Activated T-cell treated with anti-CD3 and anti-CD28 coated beads for 48 hours (primary cell): ENCODE measurements at regions not wholly inside any gene's neighbourhood (a gene's known extent, or its start where the extent isn't known, plus 50 kb on each side); places are given as distances from the start of the nearest gene placed in this dataset.

Source experiments
- DNase-seq: peaks from one replicate; pipeline ENCODE4 v3.0.0-alpha.2; 2020; ENCODE audit warnings: low read depth

- DNase-seq: no peak
Observed at GRCh38 chr6:139591075-139591865, 216.8 kb upstream of the CITED2 start.

GRCh38 chr6:139590206-139590605 lies 215.8 kb upstream of the CITED2 start:
- DNase-seq: no peak

DNA sequence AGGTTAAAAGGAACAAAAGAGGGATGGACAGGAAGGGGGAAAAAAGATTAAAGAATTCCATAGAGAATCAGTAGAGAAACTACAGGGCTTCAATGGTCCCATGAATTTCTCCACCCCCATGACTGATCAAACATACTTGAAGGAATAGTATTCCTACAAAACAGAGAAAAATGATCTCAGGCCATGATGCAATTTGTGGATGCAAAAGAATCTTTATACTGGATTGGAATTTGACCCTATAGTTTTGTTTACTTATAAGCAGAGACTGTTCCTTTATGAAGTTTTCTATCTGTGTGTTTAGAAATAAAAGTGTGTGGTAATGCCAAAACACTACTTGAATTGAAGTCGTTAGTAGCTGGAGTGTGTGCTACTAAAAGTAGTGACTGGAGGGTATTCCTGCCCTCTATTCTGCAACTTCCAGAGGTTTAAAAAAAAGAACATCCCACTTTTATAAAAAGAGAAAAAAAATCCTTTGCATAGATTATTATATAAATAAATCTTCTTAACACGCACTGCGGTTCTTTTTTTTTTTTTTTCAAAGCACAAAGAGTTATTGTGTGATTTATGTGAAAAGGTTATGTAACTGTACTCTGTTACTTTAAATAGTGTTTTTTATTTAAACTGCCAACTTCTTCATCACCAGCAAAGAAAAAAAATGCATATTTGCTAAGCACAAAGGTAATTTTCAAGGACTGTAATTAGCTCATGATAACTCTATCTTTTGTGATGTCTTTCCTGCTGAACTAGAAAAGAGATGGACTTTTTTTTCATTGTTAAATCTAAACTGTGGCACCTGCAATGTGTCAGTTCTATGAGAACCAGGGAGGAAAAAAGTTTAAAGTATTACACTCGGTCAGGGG lies 214.5 kb upstream of the CITED2 start:
- DNase-seq: no peak

DNA sequence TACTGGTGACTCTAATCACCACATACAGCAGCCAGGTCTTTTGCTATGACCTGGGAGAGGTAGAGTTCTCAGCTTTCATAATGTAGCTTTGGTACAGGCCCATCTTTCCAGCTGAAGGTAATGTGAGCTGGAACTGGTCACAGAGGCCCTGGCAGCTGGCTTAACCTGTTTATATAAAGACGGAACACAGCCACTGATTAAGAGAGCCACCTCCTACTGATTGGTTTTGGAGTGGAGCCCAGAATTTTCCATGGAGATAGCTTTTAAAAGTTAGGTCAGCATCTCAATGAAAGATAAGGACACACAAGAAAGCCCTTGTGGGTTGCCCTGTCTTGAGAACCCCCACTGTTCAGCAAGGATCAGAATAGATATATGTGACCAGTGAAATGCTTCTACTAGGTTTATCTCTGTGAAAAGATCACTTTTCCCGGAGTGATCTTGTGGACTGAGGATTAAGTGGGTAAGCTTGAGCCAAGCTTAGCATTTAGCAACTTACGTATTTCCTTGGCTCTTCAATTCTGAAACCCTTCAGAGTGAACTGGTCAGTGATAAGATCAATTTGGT lies 213.7 kb upstream of the CITED2 start:
- no peak for DNase-seq

DNA sequence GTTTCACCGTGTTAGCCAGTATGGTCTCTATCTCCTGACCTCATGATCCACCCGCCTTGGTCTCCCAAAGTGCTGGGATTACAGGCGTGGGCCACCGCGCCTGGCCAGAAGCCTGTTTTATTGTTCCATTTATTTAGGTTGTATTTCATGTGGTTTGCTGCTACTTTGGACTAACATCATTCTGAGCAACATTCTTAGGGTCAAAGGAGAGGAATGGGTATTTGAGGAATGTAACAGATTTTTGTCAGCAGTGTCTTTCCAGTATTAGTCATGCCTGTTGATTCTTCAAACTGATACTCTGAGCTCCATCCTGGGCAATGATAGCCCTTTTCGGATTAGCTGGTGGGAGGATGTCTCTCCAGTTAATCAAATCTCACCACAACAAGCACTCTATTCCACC lies 213.0 kb upstream of the CITED2 start:
- no peak for DNase-seq

- no peak for DNase-seq
Observed at GRCh38 chr6:139586273-139586672, 211.8 kb upstream of the CITED2 start.

DNA sequence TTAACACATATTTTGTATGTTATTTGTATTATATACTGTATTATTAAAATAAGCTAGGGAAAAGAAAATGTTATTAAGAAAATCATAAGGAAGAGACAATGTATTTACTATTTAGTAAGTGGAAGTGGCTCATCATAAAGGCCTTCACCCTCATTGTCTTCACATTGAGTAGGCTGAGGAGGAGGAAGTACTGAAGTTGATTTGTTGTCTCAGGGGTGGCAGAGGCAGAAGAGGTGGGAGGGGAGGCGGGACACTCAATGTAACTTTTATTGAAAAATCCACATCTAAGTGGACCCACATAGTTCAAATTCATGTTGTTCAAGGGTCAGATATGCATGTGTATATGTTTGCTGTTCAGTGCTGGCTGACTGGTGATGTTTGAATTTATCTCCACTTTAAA lies 210.2 kb upstream of the CITED2 start:
- DNase-seq: no peak

- DNase-seq: no peak
Observed at GRCh38 chr6:139583420-139583819, 209.0 kb upstream of the CITED2 start.

DNA sequence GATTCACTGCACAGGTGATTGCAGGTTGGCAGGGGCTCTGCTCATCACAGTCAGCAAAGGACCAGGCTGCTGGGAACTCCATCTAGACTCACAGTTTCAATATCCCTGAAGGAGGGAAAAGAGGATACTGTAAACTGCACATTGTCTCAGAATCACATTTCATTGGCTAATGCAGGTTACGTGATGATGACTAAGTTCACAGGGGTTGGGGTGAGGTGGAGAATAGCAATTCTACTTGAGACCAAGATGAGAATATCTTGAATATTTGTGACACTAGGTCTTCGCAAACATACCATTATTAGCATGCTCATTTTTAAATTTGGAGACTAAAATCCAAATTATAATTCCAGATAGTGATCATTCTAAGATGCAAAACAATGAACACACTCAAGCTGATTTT lies 208.5 kb upstream of the CITED2 start:
- DNase-seq: no peak

GRCh38 chr6:139581485-139581865 lies 207.0 kb upstream of the CITED2 start:
- DNase-seq: no peak

GRCh38 chr6:139580592-139581484 lies 206.4 kb upstream of the CITED2 start:
- DNase-seq: no peak

DNA sequence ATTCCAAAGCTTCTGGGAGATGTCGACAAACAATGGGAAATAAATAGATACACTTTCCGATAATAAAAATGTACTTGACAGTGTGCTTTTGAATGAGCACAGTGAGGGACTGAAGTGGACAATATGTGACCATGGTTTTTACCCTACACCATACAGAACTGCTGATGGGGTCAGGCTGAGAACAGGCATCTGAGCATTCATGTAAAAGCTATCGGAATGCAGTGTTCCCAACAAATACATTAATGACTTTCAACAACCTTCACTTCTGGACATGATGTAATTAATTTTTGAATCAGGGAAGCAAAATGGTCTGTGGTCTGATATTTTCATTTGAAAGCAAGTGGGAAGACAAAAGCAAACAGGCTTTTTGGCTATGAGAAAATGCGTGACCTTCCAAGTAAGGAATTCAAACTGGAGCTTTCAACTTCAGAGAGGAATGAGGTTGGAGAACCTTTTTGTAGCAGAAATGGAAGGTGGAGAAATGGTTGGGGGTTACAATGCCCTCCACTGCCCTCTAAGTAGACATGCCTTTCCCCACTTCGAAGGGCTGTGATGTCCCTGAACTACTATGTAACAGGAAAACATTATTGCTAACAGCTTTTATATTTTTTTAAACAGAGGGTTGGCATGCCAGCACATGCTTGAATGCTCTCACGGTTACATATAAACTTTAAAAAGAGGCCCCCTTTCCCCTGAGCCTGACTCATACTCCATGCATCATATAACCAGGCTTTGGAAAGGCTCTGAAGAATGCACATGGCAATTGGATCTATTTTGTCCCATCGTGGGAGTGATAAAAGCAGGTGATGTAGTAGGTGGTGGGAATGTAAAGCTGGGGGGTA lies 203.5 kb upstream of the CITED2 start:
- DNase-seq: no peak

DNA sequence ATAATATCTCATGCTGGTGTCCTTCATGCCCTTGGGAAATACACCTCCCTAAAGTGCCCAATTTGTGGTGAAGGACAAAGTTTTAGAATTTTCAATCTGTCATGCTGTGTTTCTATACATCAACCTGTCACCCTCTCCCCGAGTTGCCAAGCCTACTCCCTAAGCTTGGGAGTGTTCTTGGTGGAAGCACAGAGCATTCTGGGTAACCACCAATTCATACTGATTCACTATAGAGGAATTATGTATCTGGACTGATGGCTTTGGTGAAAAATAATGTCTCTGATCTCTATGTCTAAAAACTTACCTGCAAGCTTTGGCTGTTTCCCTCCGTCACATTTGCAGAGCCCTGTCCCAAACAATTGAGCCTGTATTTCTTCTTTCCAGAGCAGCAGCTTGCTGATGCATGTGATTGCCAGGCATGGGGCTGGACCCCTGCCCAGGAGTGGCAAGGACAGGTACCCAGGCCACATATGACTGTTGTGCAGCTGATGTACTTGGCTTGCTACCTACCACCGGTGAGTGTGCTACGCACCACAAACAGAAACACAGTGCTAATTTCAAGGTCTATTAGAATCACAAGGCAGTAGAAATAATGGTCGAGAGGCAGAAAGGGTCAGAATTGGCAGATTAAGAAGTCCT lies 202.8 kb upstream of the CITED2 start:
- DNase-seq: no peak

- DNase-seq: no peak
Observed at GRCh38 chr6:139572001-139572400, 197.6 kb upstream of the CITED2 start.

DNA sequence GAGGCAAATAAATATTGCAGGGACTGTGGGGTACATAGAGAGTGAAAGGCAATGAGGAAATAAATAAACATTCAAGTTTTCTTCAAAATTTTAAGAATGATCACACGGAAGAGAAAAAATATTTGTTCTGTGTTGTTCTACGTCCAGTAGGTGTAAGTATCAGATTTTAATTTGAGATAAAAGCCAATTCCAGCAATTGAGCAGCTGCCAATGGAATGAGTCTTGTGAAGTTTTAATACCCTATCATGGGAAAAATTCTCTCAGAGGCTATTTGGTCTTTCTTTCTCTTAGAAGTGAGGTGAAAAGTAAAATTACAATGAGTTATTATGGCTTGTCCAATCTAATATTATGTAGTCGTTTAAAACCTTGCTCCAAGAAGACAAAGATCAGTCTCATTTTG lies 195.7 kb upstream of the CITED2 start:
- no peak for DNase-seq

DNA sequence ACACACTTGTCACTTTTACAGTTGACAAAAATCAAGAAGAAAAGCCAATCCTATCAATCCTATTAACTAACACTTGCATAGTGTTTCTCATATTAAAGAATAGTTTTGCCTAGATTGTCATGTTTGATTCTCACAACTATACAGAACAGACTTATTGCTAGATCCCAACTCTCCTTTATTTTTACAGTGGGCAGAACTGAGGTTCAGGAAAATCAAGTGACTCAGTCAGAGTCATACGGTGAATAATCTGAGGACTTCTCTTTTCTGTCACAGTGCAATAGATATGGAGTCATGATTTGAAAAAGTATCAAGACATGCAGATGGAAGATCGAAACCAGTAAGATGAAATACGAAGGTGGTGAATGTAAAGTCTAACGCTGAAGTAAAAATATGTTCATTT lies 195.1 kb upstream of the CITED2 start:
- no peak for DNase-seq

DNA sequence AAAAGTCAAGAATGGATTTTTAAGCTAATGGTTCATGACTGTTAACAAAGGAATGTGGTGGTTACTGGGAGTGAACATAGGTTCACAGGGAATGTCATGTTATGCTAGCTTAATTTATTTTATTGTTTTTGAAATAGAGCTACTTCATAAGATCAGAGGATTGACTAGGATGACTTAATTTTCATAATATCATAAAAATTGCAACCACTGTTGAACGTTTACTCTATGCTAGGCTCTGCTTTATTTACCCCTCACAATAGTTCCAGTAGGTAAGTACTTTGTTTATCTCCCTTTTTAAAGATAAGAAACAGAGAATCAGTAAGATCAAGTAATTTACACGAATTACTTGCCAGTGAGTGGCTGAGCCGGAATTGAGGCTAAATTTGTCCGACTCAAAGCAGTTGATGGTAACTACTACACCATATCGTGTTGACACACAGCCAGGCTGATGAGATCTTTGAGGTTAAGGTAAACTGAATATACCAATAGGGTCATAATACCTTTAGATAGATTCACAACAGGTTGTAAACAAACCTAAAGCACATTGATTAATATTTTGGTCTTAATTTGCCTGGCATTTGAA lies 194.6 kb upstream of the CITED2 start:
- DNase-seq: no peak

- DNase-seq: no peak
Observed at GRCh38 chr6:139568151-139568955, 193.9 kb upstream of the CITED2 start.

GRCh38 chr6:139567095-139567494 lies 192.6 kb upstream of the CITED2 start:
- no peak for DNase-seq
